Stomach (tissue), 4 donors: ENCODE measurements at regions not wholly inside any gene's neighbourhood (a gene's known extent, or its start where the extent isn't known, plus 50 kb on each side); places are given as distances from the start of the nearest gene placed in this dataset.

Experiments used
- POLR2A ChIP-seq, 4 donors: fragments of 450-650 bp; IDR thresholded peaks; one replicate each; pipeline ENCODE4 v1.6.1; 2016; ENCODE audit warnings: antibody characterized with exemption in 4 of 4, control low read depth in 2 of 4, mild to moderate bottlenecking in 1 of 4, moderate library complexity in 1 of 4
- TF ChIP-seq, protein P1 (sequence below), 7 experiments: fragments of 450-650 bp in 4 of 7; fragments of 200-600 bp in 3 of 7; sonication (generic) in 3 of 7; IDR thresholded peaks; one replicate each; pipeline ENCODE4 v1.5.1; 2016 to 2019; ENCODE audit warnings: antibody characterized with exemption in 7 of 7, control low read depth in 2 of 7, mild to moderate bottlenecking in 1 of 7

GRCh38 chr12:20144341-20144740 lies 224.0 kb upstream of the PDE3A start:
- TF ChIP-seq, protein P1, sequence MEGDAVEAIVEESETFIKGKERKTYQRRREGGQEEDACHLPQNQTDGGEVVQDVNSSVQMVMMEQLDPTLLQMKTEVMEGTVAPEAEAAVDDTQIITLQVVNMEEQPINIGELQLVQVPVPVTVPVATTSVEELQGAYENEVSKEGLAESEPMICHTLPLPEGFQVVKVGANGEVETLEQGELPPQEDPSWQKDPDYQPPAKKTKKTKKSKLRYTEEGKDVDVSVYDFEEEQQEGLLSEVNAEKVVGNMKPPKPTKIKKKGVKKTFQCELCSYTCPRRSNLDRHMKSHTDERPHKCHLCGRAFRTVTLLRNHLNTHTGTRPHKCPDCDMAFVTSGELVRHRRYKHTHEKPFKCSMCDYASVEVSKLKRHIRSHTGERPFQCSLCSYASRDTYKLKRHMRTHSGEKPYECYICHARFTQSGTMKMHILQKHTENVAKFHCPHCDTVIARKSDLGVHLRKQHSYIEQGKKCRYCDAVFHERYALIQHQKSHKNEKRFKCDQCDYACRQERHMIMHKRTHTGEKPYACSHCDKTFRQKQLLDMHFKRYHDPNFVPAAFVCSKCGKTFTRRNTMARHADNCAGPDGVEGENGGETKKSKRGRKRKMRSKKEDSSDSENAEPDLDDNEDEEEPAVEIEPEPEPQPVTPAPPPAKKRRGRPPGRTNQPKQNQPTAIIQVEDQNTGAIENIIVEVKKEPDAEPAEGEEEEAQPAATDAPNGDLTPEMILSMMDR (IDR thresholded peaks at IDR 0.05) = no peak
- no peak for TF ChIP-seq POLR2A (IDR thresholded peaks at IDR 0.05)
